HG02970 (cell line): ENCODE measurements at regions not wholly inside any gene's neighbourhood (a gene's known extent, or its start where the extent isn't known, plus 50 kb on each side); places are given as distances from the start of the nearest gene placed in this dataset.

Source experiments
- ATAC-seq: cut with Tn5 transposase; IDR thresholded peaks from one replicate; pipeline ENCODE4 v1.9.1; 2021; ENCODE audit warnings: mild to moderate bottlenecking, moderate library complexity, moderate number of reproducible peaks; ENCODE audit not compliant: unreplicated experiment, low FRiP score

GRCh38 chr12:124390442-124391097, 95.7 kb downstream of the RFLNA start:
- ATAC-seq, result no peak

DNA sequence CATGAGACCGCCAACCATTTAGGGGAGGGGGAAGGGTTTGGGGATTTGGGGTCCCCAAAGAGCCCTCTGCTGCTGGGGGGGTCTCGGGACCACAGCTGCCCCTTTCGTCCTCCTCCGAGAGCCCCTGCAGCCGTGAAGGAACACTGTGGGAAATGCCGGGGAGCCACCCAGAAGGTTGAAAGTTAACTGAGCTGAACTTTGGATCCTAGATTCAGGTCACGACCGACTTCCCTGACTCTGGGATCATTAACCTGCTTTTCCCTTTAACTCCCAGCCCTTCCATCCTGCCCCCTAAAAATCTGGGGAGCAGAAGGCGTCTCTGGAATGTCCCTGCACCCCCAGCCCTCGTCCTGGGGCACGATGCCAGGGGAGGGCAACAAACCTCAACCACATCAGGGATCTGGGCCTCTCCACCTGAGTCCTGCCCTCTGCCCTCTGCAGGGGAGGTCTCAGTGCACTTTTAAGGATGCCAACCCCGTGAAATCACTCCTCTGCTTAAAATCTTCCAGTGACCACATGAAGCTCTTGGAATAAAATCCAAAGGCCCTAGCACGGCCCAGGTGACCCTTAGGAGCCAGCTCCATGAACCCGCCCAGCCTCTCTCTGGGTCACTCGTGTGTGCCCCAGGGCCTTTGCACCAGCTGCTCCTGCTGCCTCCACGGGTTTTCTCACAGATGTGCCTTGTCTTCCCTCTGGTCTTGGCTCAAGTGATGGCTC, 95.0 kb downstream of the RFLNA start:
- no peak for ATAC-seq

GRCh38 chr12:124389138-124389724, 94.3 kb downstream of the RFLNA start:
- no peak for ATAC-seq

DNA sequence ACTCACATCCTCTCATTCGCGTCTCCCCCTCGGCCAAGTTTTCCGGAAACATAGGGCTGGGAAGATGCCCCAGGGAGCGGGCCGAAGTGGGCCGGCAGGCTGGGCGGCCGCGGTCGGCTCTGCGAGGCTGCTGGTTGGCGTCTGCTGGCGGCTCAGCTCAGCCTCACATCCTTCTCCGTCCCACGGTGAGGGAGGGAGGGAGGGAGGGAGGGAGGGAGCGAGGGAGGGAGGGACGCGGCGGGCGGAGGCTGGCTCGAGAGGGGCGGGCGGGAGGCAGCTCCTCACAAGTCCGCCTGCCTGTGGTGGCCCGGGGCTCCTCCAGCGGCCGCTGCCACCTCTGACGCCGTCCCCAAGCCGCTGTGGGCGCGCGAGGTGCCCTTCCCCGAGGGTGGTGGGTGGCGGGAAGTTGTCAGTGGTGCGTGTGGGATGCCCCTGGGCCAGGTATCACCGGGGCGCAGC, 93.8 kb downstream of the RFLNA start:
- no peak for ATAC-seq

GRCh38 chr12:124388038-124388671, 93.3 kb downstream of the RFLNA start:
- ATAC-seq, result no peak

DNA sequence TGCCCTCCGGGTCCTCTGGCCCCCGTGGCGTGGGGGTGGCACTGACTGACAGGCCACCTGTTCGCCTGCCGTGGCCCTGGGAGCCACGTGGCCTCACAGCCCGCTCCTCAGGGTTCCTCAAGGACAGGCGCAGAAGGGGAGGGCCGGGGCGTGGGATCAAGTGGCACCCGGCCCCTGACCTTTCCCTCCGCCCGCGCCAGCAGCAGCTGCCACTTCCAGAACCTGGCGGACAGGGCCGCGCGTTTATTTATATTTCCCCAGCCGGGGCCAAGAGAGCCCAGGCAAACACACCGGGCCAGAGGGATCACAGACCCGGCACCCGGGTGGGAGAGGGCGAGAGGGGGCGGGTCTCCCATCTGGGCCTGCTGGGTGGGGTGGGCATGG, 92.6 kb downstream of the RFLNA start:
- ATAC-seq, result no peak

GRCh38 chr12:124386661-124387527, 92.0 kb downstream of the RFLNA start:
- ATAC-seq, result no peak

DNA sequence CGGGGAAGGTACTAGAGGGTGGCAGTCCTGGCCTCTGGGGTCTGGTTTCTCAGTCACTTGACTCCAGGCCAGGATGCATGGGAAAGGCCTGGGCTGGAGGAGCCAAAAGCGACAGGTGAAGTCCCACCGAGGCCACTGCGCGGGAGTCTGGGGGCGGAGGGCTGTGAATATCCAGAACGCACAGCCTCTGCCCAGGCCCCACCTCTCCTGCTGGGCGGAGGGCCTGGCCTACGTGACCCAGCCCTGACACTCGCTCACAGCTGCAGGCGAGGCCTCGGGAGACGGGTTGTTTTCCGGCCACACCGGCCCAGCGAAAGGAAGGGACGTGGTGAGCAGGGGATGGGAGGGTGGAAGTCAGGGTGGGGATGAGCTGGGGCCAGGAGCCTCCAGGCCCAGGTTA, 91.2 kb downstream of the RFLNA start:
- no peak for ATAC-seq

DNA sequence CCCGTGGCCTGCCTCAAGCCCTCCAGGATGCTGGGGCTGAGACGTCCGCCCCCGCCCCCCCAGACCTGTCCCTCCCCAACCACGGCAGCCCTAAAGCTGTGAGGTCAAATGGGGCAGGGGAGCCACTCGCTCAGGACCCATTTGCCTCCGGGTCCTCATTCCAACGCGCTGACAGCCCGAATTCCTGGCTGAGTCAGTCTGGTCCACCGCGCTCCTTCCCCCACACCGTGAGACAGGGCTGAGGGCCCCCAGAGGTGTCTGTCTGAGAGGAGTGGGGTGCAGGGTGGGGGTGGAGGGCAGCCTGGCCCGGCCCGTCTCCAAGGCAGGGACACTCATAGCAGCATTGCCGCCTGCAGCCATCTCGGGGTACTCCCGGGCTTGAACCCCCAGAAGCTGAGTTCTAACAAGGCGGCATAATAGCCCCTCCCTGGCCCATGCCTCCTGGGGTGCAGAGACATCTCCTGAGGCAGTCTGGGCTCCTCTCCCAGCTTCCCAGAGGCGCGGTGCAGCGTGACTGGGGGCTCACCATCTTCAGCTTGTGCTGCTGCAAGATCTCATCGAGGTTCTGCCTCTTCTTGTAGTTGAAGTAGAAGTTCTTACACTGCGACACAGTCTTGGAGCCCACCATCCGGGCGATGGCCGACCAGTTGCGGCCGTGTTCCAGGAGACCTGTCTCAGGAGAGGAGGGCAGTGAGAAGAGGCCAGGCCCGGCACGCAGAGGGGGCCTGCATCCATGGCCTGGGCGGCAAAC, 90.5 kb downstream of the RFLNA start:
- no peak for ATAC-seq

DNA sequence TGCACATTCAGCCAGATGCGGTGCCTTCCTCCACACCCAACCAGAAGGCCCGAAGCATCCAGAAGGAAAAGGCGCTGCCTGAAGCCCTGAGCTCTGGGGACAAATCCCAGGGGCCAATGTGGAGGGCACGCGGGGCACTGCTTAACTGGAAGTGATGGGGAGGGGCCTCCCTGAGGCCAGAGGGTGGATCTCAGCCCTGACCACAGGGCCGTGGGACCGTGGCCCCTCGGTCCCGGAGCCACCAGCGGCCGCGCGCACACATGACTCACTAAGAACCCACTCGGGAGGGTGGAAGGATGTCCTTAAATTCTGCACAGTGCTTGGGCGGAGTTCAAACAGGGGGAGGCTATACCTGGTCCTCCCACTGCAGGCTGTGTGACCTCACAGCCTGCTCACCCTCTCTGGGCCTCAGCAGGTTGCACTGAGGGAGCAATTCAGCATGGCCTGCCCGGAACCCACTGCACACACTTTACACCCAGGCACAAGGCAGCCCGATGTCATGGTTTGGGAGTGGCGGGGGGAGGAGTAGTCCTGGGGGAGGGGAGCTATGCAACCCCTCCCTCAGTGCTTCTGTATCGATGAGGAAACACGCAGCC, 89.5 kb downstream of the RFLNA start:
- ATAC-seq, result no peak

DNA sequence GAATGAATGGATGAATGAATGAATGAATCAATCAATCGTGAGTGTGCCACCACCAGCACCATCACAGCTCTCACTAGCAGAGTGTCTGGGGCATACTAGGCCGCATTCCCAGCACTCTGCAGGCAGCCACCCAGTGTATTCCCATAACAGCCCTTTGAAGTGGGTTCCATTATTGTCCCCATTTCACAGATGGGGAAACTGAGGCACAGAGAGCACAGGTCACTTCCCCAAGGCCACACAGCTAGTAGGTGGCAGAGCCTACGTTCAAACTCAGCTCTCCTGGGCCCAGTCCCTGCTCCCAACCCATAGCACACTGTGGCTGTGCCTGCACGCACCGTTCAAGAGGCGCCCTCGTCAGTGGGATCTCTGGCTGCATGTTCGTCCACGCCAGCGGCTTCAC, 88.1 kb downstream of the RFLNA start:
- ATAC-seq, result no peak

GRCh38 chr12:124381456-124382296, 86.8 kb downstream of the RFLNA start:
- no peak for ATAC-seq

DNA sequence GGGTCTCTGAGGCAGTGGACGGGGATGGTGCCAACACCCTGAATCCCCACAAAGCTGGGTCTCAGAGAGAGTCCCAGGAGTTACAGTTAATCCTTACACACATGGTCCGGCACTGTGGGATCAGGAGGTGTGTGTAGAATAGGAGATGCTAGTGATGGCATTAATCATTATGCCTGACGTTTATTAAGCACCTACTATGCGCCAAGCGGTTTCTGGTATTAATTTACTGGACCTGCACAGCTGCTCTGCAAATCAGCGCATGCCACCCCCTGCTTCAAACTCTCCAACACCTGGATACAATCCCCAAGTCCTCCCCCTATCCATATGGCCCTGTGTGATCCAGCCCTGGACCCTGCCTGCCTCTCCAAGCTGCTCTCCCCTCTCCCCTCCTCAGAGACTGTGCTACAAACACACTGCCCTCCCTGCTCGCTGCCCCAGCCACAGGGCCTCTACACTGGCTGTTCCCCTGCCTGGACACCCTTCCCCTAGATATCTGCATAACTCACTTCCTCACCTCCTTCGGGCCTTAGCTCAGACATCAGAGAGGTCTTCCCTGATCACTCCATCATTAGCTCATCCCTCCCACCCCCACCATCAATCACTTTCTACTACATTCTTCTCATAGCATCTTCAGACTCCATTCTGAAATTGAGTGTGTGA, 86.0 kb downstream of the RFLNA start:
- no peak for ATAC-seq

DNA sequence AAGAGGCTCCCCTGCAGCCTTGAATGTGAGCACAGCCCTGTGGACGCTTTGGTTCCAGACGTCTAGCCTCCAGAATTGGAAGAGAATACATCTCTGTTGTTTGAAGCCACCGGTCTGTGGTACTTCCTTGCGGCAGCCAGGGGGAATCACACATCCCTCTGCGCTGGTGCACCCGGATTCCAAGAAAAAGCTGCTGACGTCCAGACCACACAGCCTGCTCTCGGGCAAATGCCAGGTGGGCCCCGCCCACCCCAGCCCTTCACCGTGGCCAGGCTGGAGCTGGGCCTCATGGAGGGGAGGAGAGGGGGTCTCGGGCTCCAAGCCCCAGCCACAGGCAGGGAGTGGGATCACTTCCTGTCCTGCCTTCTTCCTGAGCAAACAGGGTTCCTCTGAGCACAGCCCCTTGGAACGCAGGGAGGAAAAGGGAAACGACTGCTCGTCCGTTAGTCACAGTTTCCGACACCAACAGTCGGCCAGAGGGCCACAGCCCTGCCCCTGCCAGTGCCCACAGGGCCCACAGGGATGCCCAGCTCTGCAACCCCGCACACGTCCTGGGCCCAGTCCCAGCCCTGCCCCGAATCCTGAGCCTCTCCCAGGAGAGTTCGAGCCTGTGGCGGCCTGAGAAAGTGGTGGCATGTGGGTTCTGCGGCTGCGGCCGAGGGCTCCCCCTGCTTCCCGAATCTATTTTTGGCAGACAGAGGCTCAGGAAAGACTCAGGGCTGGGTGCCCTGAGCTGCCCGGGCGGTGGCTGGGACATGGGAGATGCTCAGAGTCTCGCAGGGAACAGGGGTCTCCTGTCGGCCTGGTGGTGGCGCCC, 85.3 kb downstream of the RFLNA start:
- ATAC-seq, result no peak

DNA sequence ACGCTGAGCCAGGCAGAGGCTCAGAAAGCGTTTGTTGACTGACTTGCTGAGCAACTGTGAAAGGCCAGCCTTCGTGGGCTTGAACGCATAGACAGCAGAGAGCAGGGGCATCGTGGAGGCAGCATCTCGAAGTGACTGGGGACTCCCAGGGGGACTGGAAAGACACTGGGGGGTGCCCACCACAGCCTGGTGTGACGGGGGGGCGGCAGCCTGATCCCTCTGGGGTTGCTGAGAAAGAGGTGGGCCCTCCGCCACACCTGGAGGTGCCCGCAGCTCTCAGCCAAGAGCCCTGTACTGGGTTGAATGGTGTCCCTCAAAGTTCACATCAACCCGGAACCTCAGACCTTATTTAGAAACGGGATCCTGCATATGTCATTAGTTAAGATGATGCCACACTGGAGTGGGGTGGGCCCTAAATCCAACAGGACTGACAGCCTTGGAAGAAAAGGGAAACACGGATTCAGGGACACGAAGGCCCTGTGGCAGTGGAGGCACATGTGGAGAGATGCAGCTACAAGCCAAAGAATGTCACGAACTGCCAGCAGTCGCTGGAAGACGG, 84.6 kb downstream of the RFLNA start:
- no peak for ATAC-seq

DNA sequence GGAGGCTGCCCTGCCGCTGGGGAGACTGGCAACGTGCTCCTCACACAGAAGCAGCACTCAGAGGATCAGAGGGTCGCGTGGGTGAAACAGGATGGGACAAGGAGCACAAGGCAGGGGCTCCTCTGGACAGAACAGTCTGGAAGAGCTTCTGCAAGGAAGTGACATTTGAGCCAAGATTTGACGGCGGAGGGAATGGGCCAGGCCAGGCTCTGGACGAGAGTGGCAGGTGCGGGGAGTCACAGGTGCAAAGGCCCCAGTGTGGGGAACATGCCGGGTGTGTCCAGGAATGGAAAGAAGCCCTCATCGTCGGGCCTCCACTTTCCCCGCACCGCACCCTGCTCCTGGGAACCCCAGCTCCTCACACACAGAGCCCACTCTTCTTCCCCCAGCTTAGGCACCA, 84.0 kb downstream of the RFLNA start:
- no peak for ATAC-seq

DNA sequence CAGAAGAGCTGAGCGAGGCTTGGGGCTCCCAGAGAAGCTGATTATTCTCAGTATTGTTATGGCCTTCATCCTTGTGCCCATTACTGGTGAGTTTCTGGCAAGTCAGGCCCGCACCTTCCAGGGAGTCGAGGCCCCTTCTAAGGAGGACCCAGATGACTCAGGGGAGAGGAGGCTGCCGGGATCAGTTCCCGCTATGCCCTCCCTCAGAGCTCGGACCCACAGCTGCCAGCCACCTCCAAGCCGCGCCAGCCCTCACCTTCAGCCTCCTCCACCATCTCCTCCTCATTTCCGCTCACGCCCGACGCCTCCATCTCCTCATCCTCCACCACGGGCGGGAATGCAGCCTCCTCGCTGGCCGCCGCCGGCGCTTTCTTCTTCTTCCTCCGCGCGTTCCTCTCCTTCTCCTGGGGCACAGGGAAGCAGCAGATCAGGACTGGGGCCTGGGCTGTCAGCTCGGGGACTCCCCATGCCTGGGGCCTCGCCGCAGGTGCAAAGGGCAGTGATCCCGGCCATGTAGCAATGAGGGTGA, 83.2 kb downstream of the RFLNA start:
- ATAC-seq, result no peak
